ENCODE measurements at regions not wholly inside any gene's neighbourhood (a gene's known extent, or its start where the extent isn't known, plus 50 kb on each side); places are given as distances from the start of the nearest gene placed in this dataset.

DNA sequence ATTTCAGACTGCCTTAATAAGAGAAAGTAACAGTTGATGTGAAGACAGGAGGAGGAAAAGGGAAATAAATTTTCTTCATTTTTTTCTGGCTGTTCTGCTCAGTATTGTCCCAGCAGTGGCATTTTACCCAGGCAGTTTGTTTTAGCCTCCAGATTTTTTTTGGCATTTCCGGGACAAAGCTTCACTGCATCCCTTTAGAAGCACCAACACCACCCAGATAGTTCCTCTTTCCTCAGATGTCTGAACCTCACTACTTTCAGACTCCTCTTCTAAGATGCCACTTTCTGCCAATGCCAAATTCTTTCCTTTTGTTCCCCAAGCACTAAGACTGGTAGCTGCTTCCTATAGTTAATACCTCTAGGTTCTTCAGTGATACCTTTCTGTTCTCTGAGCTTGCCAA, 480.1 kb upstream of the SLC10A2 start:
- no peak overlapping the region for H3K27ac Mint-ChIP-seq (ENCODE audit: low read depth)
- no peaks in the 10 kb centered on the region for H3K4me1 Mint-ChIP-seq
- H3K9me3 Mint-ChIP-seq, result peaks cover 51% of the 10 kb centered on the region
- no peak overlapping the region for H3K4me3 Mint-ChIP-seq
- no peak for DNase-seq (ENCODE audit: low spot score in 2 of 2)
- H3K36me3 Mint-ChIP-seq (ENCODE audit: insufficient read depth), result no peaks in the 10 kb centered on the region
- no peaks in the 10 kb centered on the region for H3K27me3 Mint-ChIP-seq
- no peak for ATAC-seq (replicated peaks; ENCODE audit: extremely low read depth, poor library complexity, severe bottlenecking)

DNA sequence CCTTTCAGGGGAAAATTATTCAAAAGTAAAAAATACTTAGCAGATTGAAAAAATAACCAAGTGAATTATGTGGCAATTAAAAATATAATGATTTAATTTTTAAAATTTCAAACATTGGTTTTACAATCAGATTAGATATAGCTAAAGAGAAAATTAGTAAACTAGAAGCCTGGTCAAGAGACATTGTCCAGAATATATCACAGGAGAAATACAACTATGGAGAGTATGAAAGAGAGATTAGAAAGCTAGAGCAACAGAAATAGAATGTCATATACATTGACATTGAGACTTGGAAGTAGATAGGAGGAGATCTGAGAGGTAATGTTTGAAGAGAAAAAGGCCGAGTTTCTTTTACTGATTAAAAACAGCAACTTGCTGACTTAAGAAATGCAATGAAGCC, 476.4 kb upstream of the SLC10A2 start:
- no peak for DNase-seq (ENCODE audit: low spot score in 2 of 2)
- ATAC-seq (replicated peaks; ENCODE audit: extremely low read depth, poor library complexity, severe bottlenecking), result no peak
- Mint-ChIP-seq H3K36me3 (ENCODE audit: insufficient read depth) (no peaks in the 10 kb centered on the region), H3K9me3 (peaks cover 37% of the 10 kb centered on the region), H3K4me1 (no peaks in the 10 kb centered on the region), H3K27ac (ENCODE audit: low read depth) (no peak overlapping the region), H3K27me3 (no peaks in the 10 kb centered on the region), H3K4me3 (no peak overlapping the region)

DNA sequence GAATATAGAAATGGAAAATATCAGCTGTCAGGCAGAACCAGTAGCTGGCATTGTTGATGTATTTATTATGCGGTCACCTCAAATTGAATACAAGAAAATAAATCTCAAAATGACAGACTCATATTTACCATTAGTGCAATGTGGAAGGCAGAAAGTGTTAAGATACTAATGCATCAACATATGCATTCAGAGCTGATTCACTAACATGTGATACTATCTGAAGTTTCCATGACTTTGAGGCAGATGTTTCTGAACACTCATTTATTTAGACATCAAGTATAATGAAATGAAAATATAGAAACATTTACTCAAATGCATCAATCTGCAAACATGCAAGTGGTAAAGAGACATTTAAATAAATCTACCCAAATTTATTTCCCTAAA, 474.2 kb upstream of the SLC10A2 start:
- no peak overlapping the region for H3K4me3 Mint-ChIP-seq
- H3K27me3 Mint-ChIP-seq, result no peaks in the 10 kb centered on the region
- DNase-seq (ENCODE audit: low spot score in 2 of 2) (no peak), ATAC-seq (replicated peaks; ENCODE audit: extremely low read depth, poor library complexity, severe bottlenecking) (no peak)
- H3K4me1 Mint-ChIP-seq, result no peaks in the 10 kb centered on the region
- H3K27ac Mint-ChIP-seq (ENCODE audit: low read depth), result no peak overlapping the region
- H3K9me3 Mint-ChIP-seq, result peaks cover 30% of the 10 kb centered on the region
- H3K36me3 Mint-ChIP-seq (ENCODE audit: insufficient read depth), result no peaks in the 10 kb centered on the region

DNA sequence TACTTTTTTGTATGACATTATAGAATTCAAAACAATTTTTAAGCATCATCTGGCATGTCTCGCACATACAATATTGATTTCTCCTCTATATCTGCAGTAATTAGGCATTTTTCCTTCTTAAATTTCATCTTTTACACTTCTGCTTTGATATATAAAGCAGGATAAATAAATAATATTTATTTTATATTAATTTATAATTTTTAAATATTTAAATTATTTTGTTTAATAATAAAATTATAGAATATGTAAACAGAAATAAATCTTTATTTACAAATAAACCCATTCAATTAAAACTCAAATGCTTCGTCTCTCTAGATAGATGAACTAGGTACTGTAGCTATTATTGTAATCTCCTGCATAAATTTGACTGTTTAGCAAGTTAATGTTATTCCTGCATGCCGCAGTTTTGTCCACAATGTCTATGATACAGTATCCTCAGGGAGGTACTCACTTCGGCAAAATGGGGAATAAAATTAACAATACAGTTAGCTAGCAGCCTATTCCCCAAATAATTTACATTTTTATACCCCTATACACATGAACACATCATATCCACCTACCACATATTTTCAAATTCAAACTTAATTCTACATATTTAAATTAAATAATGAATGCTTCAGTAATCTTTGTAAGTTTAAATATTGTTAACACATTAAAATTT, 473.6 kb upstream of the SLC10A2 start:
- DNase-seq (ENCODE audit: low spot score in 2 of 2) (no peak), ATAC-seq (replicated peaks; ENCODE audit: extremely low read depth, poor library complexity, severe bottlenecking) (no peak)
- no peaks in the 10 kb centered on the region for H3K4me1 Mint-ChIP-seq
- peaks cover 25% of the 10 kb centered on the region for H3K9me3 Mint-ChIP-seq
- no peak overlapping the region for H3K4me3 Mint-ChIP-seq
- H3K27ac Mint-ChIP-seq (ENCODE audit: low read depth), result no peak overlapping the region
- H3K27me3 Mint-ChIP-seq, result no peaks in the 10 kb centered on the region
- H3K36me3 Mint-ChIP-seq (ENCODE audit: insufficient read depth), result no peaks in the 10 kb centered on the region

GRCh38 chr13:103539265-103539664, 473.0 kb upstream of the SLC10A2 start:
- no peak overlapping the region for H3K4me3 Mint-ChIP-seq

DNA sequence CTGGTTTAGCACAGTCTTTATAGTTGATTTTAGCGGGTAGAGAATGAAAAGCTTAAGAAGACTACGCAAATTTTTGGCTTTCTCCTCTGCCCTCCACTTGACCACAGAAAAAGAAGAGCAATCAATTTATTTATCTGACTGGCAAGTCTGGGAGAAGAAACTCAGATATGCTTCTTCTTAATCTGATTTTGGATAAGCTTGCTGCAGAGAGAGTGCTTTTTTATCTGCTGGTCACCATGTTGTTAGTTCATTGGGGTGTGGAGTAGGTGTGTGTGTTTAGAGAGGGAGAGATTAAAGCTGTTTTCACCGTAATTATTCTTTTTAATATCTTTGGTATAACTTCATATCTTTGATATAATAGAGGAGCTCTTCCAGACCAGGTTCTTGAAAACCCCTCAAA, 471.4 kb upstream of the SLC10A2 start:
- Mint-ChIP-seq H3K27me3 (no peaks in the 10 kb centered on the region), H3K4me1 (no peaks in the 10 kb centered on the region), H3K36me3 (ENCODE audit: insufficient read depth) (no peaks in the 10 kb centered on the region), H3K27ac (ENCODE audit: low read depth) (no peak overlapping the region), H3K9me3 (peaks cover 20% of the 10 kb centered on the region), H3K4me3 (no peak overlapping the region)
- DNase-seq (ENCODE audit: low spot score in 2 of 2) (no peak), ATAC-seq (replicated peaks; ENCODE audit: extremely low read depth, poor library complexity, severe bottlenecking) (no peak)

More at GRCh38 chr13:103539265-103539664, 473.0 kb upstream of the SLC10A2 start:
- H3K27me3 Mint-ChIP-seq, result no peaks in the 10 kb centered on the region
- ATAC-seq (replicated peaks; ENCODE audit: extremely low read depth, poor library complexity, severe bottlenecking) (no peak), DNase-seq (ENCODE audit: low spot score in 2 of 2) (no peak)
- H3K36me3 Mint-ChIP-seq (ENCODE audit: insufficient read depth), result no peaks in the 10 kb centered on the region
- H3K9me3 Mint-ChIP-seq, result peaks cover 23% of the 10 kb centered on the region
- no peaks in the 10 kb centered on the region for H3K4me1 Mint-ChIP-seq
- H3K27ac Mint-ChIP-seq (ENCODE audit: low read depth), result no peak overlapping the region

GRCh38 chr13:103531278-103531677, 465.1 kb upstream of the SLC10A2 start:
- Mint-ChIP-seq H3K27ac (ENCODE audit: low read depth) (no peak overlapping the region), H3K36me3 (ENCODE audit: insufficient read depth) (no peaks in the 10 kb centered on the region), H3K9me3 (peaks cover 31% of the 10 kb centered on the region), H3K4me3 (no peak overlapping the region), H3K4me1 (no peaks in the 10 kb centered on the region), H3K27me3 (no peaks in the 10 kb centered on the region)
- ATAC-seq (replicated peaks; ENCODE audit: extremely low read depth, poor library complexity, severe bottlenecking) (no peak), DNase-seq (ENCODE audit: low spot score in 2 of 2) (no peak)

- Mint-ChIP-seq H3K9me3 (peaks cover 23% of the 10 kb centered on the region), H3K4me1 (no peaks in the 10 kb centered on the region), H3K27ac (ENCODE audit: low read depth) (peak overlapping the region; percentile 20), H3K36me3 (ENCODE audit: insufficient read depth) (no peaks in the 10 kb centered on the region), H3K27me3 (no peaks in the 10 kb centered on the region), H3K4me3 (no peak overlapping the region)
- ATAC-seq (replicated peaks; ENCODE audit: extremely low read depth, poor library complexity, severe bottlenecking), result no peak
- no peak for DNase-seq (ENCODE audit: low spot score in 2 of 2)
These were observed 462.2 kb upstream of the SLC10A2 start for GRCh38 chr13:103528437-103528836.

DNA sequence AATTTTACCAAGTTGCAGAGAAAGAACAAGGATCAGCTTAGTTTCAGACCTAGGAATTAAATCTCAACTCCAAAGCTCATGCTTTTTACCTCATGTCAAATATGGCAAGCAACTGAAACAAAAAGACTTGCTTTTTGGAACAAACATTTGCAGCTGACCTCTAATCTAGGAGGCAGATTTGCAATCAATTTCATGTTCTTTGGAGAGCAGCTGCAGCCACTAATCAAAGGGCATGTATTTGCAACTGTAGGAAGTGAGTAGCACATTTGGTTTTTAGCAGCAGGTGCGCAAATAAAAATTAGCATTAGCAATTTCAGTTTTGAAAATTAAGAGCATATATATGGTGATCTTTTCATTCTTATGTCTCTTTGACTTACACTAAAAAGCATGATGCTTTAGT, 459.3 kb upstream of the SLC10A2 start:
- DNase-seq (ENCODE audit: low spot score in 2 of 2), result no peak
- no peak overlapping the region for H3K4me3 Mint-ChIP-seq
- H3K9me3 Mint-ChIP-seq, result peaks cover 16% of the 10 kb centered on the region
- no peak overlapping the region for H3K27ac Mint-ChIP-seq (ENCODE audit: low read depth)
- H3K36me3 Mint-ChIP-seq (ENCODE audit: insufficient read depth), result no peaks in the 10 kb centered on the region
- no peak for ATAC-seq (replicated peaks; ENCODE audit: extremely low read depth, poor library complexity, severe bottlenecking)
- no peaks in the 10 kb centered on the region for H3K27me3 Mint-ChIP-seq
- no peaks in the 10 kb centered on the region for H3K4me1 Mint-ChIP-seq

DNA sequence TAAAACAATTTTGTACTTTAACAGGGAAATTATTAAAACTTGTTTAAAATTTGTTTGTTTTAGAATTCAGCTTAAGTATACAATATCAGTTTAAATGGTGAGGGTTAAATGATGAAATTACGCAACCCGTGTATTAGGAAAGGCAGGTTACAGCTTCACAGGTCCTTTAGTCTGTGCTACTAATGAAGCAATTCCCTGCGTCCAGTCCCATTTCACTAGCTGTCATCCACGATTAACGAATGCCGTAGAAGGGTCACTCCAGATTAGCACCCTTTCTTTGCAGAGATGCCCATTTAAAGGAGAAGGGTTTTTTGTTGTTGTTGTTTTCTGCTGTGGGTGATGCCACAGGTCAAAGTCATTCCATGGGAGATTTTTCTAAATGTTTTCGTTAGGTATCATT, 457.6 kb upstream of the SLC10A2 start:
- ATAC-seq (replicated peaks; ENCODE audit: extremely low read depth, poor library complexity, severe bottlenecking), result no peak
- Mint-ChIP-seq H3K36me3 (ENCODE audit: insufficient read depth) (no peaks in the 10 kb centered on the region), H3K9me3 (peaks cover 11% of the 10 kb centered on the region), H3K27me3 (no peaks in the 10 kb centered on the region), H3K4me3 (no peak overlapping the region), H3K27ac (ENCODE audit: low read depth) (no peak overlapping the region), H3K4me1 (no peaks in the 10 kb centered on the region)
- no peak for DNase-seq (ENCODE audit: low spot score in 2 of 2)

DNA sequence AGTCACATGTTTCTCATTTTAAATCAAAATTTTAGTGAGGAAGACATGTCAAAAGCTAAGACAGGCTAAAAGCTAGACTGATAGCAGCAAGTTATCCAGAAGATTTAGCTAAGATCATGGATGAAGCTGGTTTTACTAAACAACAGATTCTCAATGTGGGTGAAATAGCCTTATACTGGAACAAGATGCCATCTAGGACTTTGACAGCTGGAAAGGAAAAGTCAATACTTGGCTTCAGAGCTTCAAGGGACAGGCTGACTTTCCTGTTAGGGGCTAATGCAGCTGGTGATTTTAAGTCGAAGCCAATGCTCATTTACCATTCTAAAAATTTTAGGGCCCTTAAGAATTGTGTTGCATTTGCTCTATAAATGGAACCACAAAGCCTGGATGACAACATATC, 455.3 kb upstream of the SLC10A2 start:
- ATAC-seq (replicated peaks; ENCODE audit: extremely low read depth, poor library complexity, severe bottlenecking) (no peak), DNase-seq (ENCODE audit: low spot score in 2 of 2) (no peak)
- no peaks in the 10 kb centered on the region for H3K27me3 Mint-ChIP-seq
- H3K4me1 Mint-ChIP-seq, result no peaks in the 10 kb centered on the region
- H3K4me3 Mint-ChIP-seq, result no peak overlapping the region
- H3K36me3 Mint-ChIP-seq (ENCODE audit: insufficient read depth), result no peaks in the 10 kb centered on the region
- H3K27ac Mint-ChIP-seq (ENCODE audit: low read depth), result no peak overlapping the region
- H3K9me3 Mint-ChIP-seq, result peaks cover 11% of the 10 kb centered on the region

- Mint-ChIP-seq H3K36me3 (ENCODE audit: insufficient read depth) (no peaks in the 10 kb centered on the region), H3K27me3 (no peaks in the 10 kb centered on the region), H3K9me3 (peaks cover 15% of the 10 kb centered on the region), H3K27ac (ENCODE audit: low read depth) (no peak overlapping the region), H3K4me1 (no peaks in the 10 kb centered on the region), H3K4me3 (no peak overlapping the region)
- no peak for ATAC-seq (replicated peaks; ENCODE audit: extremely low read depth, poor library complexity, severe bottlenecking)
- DNase-seq (ENCODE audit: low spot score in 2 of 2), result no peak
These were observed 451.5 kb upstream of the SLC10A2 start for GRCh38 chr13:103517768-103518102.

- H3K9me3 Mint-ChIP-seq, result peaks cover 10% of the 10 kb centered on the region
These were observed 451.0 kb upstream of the SLC10A2 start for GRCh38 chr13:103517066-103517767.

More at GRCh38 chr13:103517066-103517767, 451.0 kb upstream of the SLC10A2 start:
- Mint-ChIP-seq H3K27me3 (no peaks in the 10 kb centered on the region), H3K36me3 (ENCODE audit: insufficient read depth) (no peaks in the 10 kb centered on the region), H3K4me1 (no peaks in the 10 kb centered on the region), H3K27ac (ENCODE audit: low read depth) (no peak overlapping the region), H3K4me3 (no peak overlapping the region)
- DNase-seq (ENCODE audit: low spot score in 2 of 2) (no peak), ATAC-seq (replicated peaks; ENCODE audit: extremely low read depth, poor library complexity, severe bottlenecking) (no peak)

Data from central memory CD8-positive, alpha-beta T cell (primary cell).